ENCODE measurements at regions not wholly inside any gene's neighbourhood (a gene's known extent, or its start where the extent isn't known, plus 50 kb on each side); places are given as distances from the start of the nearest gene placed in this dataset.

DNA sequence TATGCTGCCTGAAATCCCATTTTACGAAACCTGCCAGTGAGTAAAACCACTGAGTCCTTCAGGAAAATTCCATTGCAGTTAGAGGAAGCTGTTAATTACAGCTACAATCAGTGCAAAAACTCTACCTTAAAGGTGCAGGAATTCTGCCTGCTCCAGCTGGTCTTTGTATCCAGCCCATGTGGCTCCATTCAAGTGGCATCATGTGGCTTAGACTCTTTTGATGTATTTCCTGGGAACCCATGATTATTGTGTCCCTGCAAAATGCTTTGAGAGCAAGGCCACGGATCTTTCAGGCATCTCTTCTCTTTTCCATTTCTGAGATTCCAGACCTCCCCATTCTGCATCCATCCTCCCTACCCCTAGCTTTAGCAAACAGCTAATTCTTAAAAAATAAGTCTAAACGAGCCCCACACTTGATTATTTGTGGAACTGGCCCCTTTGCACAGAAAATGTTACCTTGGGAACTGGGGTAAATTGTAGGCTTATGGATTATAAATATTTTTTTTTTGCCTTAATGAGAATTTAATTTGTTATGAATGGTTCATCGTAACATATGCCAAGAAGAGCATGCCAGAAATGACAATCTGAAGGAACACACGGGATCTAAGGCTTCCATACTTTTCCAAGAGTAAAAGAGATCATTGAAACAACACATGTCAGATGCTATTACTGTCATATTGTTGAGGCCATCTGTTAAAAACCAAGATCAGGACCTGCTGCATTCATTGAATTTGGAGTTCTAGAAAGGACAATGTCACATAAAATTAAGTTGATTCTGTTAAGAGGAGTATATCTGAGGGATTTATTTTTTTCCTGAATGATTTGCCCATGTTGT, 144.6 kb downstream of the TPH2 start:
- no peak for DNase-seq

DNA sequence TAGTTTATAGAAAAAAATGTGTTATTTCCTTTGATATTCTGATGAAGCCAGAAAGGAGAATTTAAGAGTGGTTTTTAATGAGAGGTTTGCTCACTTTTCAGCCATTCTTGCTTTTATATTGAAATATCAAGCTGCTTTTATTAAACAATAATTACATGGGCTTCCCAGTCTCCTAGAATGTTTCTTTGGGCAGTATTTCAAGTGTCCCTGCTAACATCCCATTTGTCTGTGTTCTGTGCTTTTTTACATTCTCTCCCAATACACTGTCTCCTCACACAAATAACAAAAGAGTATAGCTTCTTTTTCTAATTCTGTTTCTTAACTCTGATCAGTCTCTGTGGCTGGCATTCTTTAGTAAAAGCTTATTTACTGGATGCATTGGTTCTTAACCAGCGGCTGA, 145.4 kb downstream of the TPH2 start:
- DNase-seq: no peak

DNA sequence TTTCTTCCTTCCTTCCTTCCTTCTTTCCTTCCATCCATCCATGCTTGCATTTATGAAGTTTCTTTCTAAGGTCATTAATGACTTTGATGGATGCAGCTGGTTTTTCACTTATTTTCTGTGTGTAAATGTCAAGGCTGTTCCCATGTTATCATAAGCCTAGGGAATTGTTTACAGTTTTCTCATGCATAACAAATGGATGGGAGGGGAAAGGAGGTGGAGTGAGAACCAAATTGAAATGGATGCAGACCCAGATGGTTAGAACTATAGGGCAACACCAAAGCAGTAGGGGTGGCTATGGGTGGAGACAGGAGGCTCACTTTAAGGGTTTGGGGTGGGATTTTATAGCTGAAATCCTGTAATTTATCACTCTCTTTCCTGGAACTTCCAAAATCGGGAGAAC, 146.2 kb downstream of the TPH2 start:
- no peak for DNase-seq

DNA sequence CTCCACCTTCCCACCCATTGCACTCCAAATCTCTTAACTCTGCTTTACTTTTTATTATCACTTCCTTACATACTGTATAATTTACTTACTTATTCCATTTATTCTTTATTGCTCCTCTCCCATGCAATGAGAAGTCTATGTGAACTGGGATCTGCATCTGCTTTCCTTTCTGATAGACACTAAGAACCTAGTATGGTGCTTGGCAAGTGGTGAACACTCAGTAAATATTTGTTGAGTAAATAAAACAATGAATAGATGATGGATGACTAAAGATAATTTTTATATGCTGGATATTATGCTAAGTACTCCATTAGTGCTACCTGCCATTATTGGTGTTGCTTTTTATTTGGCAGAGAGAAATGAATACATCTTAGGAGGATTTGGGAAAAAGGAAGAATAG, 151.0 kb downstream of the TPH2 start:
- DNase-seq: peak; percentile 90

DNA sequence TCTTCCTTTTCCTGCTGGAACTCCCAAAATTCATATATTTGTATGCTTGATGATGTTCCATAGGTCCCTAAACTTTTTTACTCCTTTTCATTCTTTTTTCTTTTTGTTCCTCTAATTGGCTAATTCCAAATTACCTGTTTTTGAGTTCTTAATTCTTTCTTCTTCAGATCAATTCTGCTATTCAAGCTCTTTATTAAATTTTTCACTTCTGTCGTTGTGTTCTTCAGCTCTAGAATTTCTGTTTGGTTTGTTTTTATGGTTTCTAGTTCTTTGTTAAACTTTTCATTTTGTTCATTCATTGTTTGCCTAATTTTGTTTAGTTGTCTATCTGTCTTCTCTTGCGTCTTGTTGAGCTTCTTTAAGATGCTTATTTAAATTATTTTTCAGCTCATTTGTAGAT, 154.8 kb downstream of the TPH2 start:
- no peak for DNase-seq

DNA sequence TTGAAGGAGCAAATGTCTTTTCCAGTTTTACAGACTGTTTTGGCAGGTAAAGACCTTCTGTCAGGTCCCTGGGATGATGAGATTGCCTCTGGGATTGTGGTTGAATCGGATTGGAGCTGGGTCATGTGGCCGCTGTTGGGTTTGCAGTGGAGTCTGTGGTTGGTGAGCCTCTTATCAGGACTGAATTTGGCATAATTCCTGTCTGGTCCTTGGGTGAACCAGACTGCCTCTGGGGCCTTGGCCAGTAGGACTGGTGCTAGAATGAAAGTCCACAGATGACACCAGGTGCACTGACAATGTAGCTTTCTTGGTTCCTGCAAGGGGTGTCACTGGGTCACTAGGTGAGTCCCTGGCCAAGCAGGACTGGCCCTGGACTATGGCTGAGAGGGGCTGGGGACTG, 155.3 kb downstream of the TPH2 start:
- no peak for DNase-seq

DNA sequence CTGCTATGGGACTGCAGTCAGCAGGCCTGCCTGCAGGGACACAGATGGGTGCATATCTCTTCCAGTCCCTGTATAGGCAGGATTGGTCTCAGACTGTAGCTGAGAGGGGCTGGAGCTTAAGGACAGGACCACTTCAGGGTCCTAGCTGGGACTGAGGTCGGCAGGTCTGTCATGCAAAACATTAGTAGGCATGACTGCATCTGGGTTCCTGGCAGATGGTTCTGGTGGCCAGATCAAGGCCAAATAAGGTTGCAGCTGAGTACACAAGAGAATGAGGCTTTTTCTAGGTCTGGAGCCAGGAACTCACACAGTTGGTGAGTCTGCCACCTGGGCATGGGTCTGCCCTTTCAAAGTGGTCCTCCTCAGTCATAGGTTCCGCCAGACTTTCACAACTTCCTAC, 155.8 kb downstream of the TPH2 start:
- no peak for DNase-seq

DNA sequence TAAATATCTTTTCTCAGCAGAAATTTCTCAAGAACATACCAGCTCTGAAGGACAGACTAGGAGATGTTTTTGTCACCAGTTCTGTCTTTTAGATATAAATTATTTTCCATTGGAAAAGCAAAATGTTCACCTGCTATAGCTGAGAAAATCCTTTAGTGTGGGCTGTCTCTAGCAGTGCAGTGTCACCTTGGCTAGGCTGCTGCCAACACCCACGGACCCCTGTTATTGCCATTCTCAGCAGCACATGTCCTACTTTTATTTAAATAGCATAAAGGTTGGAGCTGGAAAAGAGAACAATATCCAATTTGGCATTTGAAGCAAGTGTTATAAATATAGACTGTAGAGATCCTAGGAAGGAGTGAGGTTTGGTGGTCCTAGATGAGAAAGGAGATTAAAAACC, 156.4 kb downstream of the TPH2 start:
- no peak for DNase-seq

DNA sequence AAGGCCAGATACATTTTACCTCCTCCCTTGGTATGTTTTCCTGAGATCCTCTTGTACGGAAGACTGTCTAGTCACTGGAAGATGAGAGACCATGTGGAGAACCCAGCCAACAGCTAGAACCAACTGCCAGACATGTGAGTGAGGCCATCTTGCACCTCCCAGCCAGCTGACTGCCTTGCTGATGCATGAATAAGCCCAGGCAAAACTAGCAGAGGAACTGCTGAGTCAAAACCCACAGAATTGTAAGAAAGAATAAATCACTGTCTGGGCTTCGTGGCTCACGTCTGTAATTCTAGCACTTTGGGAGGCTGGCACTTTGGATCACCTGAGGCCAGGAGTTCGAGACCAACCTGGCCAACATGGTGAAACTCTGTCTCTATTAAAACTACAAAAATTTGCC, 160.0 kb downstream of the TPH2 start:
- DNase-seq: no peak

DNA sequence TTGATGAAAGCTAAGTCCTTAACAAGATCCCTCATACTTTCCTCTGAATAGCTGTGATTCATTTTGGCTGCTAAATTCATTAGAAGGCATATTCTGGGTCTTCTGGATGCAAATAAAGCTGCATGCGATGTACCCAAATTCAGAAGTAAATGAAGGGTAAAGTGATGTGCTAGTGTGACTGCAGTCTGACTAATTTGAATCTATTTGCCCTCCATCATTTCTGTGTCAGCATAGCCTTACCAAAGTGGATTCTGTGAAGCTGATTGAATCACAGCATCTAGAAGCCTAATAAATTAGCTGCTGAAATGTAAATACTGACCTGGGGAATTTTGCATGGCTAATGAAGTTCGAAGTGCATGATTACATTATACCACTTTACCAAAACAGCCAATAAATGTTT, 162.2 kb downstream of the TPH2 start:
- DNase-seq: no peak

DNA sequence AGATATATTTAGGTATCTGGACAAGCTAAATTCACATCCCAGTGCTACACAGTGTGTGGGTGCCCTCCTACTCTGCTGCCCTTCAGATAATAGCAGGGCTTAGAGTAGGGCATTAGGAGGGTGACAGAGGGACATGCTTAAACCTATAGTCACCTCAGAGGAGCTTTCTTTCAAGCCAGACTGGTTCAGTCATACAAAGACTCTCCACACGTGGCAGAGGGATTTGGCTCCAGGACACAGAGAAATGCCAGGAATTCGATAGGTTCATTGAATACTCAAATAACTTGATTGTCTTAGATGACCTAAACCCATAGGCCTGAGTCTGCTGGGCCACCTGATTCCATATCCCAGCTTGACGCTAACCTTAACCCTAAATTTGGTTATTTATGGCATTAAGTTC, 163.5 kb downstream of the TPH2 start:
- DNase-seq: no peak

DNA sequence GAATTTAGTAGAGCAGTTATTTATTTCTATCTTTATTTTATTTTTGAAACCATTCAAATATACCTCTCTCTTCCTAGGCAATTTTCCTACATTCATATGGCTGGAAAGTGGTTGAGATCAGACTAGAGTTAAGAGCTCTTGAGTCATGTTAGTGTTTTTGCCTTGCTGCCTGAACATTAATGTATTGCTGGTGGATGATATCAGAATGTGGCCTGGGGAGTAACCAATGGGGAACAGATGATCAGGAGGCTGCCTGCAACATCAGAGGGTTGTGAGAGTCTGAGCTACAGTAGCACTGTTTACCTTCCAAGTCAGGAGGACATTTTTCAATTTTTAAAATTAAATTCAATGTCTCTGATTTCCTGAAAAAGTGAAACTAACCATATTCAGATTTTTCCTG, 166.3 kb upstream of the TRHDE start:
- no peak for DNase-seq

DNA sequence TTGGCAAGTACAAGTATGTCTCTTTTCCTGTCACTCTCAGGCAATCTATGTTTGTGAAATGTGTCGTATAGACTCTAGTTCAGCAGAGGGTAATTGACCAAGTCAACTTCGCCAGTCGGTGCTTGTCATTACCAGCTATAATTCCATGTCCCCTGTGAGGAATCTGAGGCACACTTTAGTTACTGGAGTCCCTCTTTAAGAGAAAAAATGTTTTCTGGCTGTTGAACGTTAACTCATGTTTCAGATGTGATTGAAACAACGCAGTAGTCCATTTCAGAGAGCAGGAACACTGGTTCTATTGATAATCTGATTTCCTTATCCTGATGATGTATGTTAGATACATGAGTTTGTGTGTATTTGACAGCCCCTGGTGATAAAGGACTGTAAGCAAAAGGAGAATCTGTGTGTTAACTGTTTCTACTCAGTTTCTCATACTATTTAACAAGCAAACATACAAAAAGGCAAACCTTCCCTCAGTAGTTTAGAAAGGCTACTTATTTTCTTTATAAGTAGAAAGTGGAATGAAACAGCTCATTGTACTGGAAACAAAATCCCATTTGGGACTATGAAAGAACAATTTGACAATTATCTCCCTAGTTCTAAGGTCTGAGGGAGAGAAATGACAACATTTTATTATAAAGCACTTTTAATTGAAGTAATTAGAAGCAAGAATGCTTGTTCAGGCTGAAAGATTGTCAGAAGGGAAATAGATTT, 161.1 kb upstream of the TRHDE start:
- no peak for DNase-seq

DNA sequence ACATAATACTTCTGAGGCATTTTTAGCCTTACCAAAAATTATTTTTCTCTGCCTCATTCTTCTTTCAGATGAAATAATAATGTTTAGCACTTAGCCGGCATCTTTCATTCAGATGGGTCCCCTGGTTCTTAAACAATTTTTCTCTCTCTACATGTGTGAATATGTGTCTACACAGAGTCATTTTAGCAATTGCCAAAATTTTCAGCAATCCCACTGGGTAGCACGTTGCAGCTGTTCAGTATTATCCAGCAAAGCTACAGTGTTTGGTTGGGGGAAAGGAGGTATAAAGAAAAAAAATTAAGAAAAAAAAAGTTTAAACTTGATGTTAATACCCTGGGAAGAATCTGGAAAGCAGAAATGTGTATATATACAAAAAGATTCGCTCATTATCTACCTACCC, 160.5 kb upstream of the TRHDE start:
- no peak for DNase-seq

DNA sequence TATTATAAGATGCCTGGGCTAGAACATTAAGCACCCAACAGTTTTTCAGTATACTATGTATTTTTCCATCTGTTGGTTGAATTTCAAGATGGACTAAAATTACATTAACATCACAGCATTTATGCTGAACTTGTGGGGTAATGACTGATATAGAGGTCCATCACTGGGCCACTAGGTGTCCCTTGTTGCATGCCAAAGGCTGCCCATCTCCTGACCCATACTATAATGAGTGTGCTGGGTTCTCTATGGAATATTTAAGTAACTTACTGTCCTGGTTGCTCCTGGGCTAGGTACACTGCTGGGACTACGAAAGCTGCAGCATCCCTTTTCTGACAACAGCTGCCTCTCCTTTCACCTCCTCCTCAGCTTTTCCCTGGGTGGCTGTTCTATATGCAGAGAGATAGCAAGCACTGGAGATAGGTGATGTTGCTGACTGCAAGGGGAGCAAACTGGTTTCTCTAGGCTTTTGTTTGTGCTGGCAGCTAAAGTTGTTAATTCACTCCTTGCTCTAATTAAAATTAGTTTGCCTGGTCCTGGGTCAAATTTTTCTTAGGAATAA, 138.6 kb upstream of the TRHDE start:
- no peak for DNase-seq

DNA sequence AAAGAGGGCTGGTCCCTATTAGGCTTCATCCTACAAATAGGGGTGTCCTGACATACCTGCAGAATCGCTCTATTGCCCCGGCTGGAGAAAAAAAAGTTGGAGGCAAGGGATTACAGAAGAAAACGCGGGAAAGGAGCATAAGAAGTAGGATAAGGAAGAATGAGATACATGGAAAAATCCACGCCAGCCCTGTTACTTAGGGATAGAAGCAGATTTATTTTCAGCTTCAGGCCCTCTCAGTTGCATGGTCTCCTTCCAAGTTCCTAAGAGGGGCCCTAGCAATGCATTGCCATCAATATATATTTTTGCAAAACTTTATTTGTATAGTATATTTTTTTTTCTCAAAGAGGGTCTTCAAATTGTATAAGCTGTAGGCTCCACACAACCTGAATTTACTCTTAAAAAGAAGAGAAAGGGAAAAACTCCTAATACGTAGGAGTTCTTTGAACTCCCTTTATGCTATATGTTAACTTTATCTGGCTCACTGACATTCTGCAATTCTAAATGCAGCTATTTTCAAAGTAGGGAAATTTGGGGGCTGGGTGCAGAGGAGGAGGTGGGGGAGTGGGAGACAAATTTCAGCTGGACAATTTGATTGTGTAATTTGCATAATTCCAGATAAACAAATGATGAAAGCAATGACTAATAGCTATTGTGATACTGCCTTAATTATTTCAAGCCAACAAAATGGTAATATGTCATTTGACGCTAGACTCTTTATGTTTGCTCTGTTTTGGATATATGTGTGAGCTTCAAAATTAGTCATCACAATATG, 137.7 kb upstream of the TRHDE start:
- no peak for DNase-seq

DNA sequence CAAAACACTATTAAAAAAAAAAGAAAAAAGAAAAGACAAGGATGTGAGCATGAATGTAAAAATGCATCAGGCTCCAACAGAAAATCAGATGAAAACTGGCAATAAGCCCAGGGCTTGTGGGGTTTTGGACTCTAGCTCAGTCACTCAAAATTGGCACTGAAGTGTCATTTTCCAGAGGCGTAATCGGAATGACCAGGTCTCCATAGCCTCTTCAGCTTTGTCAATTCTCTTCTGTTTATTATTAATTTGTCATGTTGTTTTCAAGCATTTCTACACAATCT, 137.2 kb upstream of the TRHDE start:
- no peak for DNase-seq

DNA sequence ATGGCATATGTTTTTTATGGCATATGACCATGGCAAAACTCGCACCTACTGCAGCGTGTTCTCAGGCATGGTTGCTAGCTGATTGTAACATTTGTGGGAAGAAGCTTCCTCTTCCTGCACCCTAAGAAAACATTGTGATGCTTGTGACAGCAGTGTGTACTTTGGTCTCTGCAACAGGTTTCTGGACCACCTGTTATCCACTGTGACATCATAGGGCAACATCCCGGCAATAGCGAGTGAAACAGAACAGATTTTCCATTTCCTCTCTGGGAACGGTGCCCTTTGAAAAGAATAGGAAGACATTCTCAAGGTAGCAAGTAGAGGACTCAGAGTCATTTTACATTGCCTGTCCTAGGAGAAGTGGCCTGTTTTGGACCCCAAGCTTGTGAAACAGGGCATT, 135.4 kb upstream of the TRHDE start:
- no peak for DNase-seq

DNA sequence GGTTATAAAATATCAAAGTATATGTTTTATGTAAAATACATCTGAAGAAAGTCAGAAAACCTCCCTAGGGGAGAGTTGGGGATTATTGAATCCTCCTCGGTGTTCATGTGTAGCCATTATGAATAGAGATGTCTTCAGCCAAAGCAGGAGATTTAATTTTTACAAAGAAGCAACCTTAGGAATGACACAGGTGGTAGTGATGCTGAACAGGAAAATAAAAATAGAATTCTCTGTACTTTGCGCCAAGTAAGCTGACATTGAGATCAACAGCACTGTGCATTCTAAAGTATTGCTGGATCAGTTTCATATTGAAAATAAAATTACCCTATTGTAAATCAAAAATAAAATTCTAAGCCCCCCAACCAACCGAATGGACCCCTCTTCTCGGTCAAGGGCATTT, 132.8 kb upstream of the TRHDE start:
- DNase-seq: no peak

DNA sequence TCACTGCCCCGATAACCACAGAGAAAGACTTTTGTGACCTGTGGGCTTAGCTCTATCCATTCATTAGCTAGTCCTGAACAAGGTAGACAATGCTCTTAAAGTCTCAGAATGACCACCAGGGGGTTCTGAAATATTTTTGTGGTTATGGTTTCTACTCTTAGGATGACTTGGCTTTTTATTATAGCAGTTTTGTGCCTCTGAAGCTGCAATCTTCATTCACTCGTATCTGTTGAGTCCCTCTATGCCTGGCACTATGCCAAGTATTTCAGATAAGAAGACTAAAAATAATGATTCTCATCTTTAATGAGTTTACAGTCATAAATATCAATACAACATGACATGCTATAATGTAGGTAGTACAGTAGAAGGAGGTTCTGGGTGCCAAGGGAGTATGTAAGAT, 130.8 kb upstream of the TRHDE start:
- peak; percentile 64 for DNase-seq

DNA sequence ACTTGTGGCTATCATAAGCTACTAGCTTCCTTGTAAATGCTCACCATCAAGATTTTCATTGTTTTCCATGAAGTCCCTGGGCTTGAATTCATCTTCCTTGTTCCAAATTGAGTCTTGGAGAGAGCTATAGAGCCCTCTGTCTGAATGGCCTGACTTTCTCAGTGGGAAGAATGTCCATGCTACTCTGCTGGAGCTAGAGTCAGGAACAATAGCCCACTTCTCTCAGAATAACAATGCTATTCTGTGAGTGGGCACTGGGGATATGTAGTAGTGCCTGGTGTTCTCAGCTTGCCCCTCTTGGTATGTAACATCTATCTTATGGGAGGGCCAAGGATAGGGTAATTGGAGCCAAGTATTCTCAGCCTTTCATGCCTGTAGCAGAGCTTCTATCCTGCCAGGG, 127.6 kb upstream of the TRHDE start:
- no peak for DNase-seq

DNA sequence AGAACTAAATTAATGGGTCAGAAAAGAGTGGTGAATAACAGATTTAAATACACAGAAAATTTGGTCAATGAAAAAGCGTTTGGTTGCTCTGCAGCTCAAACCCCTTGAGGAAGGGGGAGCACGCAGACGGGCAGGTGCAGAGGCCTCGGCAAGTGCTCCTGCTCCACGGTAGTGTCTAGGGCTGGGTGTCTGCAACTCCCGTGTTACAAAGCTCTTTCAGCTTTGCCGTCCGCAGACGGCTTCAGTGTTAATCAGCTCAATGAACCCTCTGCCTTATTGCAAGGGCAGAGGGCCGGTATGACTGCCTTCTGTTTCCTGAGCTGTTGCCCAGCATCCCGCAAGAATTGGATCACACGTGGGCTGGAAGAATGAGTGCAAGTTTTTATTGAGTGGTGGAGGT, 125.7 kb upstream of the TRHDE start:
- no peak for DNase-seq

DNA sequence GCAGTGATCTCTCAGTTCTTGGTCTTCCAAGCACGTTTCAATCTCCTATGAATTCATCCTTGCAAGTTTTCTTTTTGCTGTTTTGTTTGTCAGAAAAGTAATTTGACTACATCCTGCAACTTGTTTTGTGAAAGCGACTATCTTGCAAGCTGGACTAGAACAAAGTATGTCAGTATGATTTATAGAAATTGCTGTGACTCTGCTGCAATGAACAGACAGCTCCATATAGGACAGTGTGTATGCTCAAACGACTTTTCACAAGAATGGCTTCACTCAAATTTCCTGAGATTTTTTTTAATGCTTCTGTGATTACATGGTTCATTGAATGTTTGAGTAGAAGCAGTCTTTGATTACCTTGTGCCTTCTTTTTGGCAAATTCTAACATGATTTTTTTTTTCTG, 123.5 kb upstream of the TRHDE start:
- no peak for DNase-seq

DNA sequence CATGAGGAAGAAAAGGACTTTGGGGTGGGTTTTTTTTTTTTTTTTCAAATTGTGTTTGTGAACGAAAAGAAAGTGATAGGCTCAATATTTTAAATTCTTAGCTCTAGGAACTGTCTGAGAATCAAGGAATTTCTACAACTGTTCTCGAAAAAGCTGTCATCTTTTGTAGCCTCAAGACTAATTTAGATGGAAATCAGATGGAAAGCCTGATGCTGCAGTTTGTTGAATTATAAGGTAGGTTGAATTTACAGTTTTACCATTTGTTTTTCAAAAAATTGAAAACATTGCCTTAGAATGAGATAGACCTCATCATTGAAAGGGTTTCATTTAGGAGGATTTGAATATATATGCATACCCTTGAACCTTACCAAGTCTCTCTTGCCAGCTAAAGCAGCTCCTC, 109.3 kb upstream of the TRHDE start:
- no peak for DNase-seq

Measured in NCI-H1436 treated with DMSO at 0.1 percent for 48 hours (cell line).